ENCODE measurements at regions not wholly inside any gene's neighbourhood (a gene's known extent, or its start where the extent isn't known, plus 50 kb on each side); places are given as distances from the start of the nearest gene placed in this dataset.
"Not testable (repeated sequence)": the region's sequence is repeated elsewhere in the genome, so short reads cannot be mapped to it uniquely, and the experiment has no call there.

DNA sequence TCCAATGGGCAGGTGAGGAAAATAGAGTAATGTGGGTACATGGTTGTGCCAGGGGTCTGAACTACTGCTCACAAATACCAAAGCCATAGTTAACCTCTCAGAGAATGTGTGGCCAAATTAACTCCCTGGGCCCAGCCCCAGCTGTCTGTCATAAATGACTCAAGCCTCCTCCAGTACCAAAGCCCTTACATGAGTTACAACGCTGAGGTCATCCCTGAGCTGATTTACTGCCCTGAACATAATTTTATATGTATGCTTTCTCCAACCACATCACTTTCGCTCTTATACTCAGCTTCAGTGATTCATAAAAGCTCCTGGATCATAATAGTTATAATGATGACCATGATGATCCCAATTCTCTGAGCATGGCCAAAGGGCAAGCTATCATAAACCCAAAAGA lies 283.9 kb downstream of the NKX6-1 start:
- ChIA-PET RAD21 (ENCODE audit: unreplicated experiment) (no interaction called here), SMC1A (ENCODE audit: uncharacterized antibody, unreplicated experiment) (no interaction called here), CTCF (no interaction called here), POLR2A (no interaction called here)
- H3K27me3 ChIP-seq (replicated peaks in 1 of 2; ENCODE audit: control insufficient read depth in 2 of 2, insufficient read depth in 2 of 2, low read length in 1 of 2) = no peaks in the 10 kb centered on the region
- H3K4me2 ChIP-seq (ENCODE audit: control insufficient read depth, insufficient read depth) = no peak overlapping the region
- no peaks in the 10 kb centered on the region for H4K20me1 ChIP-seq (ENCODE audit: control insufficient read depth, insufficient read depth)
- in situ Hi-C loops (cut with MboI) = no loop called here
- H2AFZ ChIP-seq (ENCODE audit: control insufficient read depth, low read depth, low read length) = no peak overlapping the region
- WGBS (ENCODE audit: insufficient coverage, insufficient replicate concordance, low lambda C conversion rate, missing lambda C conversion rate) = 15% methylated on average over 2 of the region's 2 CpGs
- TF ChIP-seq, protein P1, sequence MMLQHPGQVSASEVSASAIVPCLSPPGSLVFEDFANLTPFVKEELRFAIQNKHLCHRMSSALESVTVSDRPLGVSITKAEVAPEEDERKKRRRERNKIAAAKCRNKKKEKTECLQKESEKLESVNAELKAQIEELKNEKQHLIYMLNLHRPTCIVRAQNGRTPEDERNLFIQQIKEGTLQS (IDR thresholded peaks at IDR 0.05; ENCODE audit: borderline replicate concordance, extremely low read depth, low read depth, low read length) = no peak
- no peak for TF ChIP-seq ZZZ3 (IDR thresholded peaks at IDR 0.05; ENCODE audit: control insufficient read depth, insufficient read length, low read depth)
- no peak for TF ChIP-seq BACH1 (IDR thresholded peaks at IDR 0.05; ENCODE audit: borderline replicate concordance)
- no peak for TF ChIP-seq RELA (IDR thresholded peaks at IDR 0.05; ENCODE audit: borderline replicate concordance, partially characterized antibody)
- no peak for TF ChIP-seq SRF (IDR thresholded peaks at IDR 0.05; ENCODE audit: low read depth in 2 of 2, low read length in 2 of 2)
- TF ChIP-seq NR2C2 (IDR thresholded peaks at IDR 0.05; ENCODE audit: borderline replicate concordance, control insufficient read depth, insufficient read length, low read depth) = no peak
- TF ChIP-seq TARDBP (IDR thresholded peaks at IDR 0.05; ENCODE audit: borderline replicate concordance) = no peak
- TF ChIP-seq ESRRA (IDR thresholded peaks at IDR 0.05; ENCODE audit: low read length) = no peak
- no peak for TF ChIP-seq TCF12 (IDR thresholded peaks at IDR 0.05; ENCODE audit: low read depth, low read length)
- TF ChIP-seq EZH2 (IDR thresholded peaks at IDR 0.05; ENCODE audit: borderline replicate concordance, control insufficient read depth, low read depth, low read length) = no peak
- TF ChIP-seq, protein P2, sequence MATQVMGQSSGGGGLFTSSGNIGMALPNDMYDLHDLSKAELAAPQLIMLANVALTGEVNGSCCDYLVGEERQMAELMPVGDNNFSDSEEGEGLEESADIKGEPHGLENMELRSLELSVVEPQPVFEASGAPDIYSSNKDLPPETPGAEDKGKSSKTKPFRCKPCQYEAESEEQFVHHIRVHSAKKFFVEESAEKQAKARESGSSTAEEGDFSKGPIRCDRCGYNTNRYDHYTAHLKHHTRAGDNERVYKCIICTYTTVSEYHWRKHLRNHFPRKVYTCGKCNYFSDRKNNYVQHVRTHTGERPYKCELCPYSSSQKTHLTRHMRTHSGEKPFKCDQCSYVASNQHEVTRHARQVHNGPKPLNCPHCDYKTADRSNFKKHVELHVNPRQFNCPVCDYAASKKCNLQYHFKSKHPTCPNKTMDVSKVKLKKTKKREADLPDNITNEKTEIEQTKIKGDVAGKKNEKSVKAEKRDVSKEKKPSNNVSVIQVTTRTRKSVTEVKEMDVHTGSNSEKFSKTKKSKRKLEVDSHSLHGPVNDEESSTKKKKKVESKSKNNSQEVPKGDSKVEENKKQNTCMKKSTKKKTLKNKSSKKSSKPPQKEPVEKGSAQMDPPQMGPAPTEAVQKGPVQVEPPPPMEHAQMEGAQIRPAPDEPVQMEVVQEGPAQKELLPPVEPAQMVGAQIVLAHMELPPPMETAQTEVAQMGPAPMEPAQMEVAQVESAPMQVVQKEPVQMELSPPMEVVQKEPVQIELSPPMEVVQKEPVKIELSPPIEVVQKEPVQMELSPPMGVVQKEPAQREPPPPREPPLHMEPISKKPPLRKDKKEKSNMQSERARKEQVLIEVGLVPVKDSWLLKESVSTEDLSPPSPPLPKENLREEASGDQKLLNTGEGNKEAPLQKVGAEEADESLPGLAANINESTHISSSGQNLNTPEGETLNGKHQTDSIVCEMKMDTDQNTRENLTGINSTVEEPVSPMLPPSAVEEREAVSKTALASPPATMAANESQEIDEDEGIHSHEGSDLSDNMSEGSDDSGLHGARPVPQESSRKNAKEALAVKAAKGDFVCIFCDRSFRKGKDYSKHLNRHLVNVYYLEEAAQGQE (IDR thresholded peaks at IDR 0.05; ENCODE audit: low read depth, low read length) = no peak
- TF ChIP-seq ATF7 (IDR thresholded peaks at IDR 0.05; ENCODE audit: low read depth) = no peak
- TF ChIP-seq ZNF217 (IDR thresholded peaks at IDR 0.05) = no peak
- H3K4me3 ChIP-seq = no peak overlapping the region
- intact Hi-C loops (cut with micrococcal nuclease; ENCODE audit: unreplicated experiment) = no loop called here
- DNase-seq (ENCODE audit: low read depth, low spot score) (no peak), FAIRE-seq (no peak), ATAC-seq (no peak)
- H3K9me3 ChIP-seq (replicated peaks; ENCODE audit: control insufficient read depth, insufficient read depth, low read length) = no peaks in the 10 kb centered on the region
- no peak overlapping the region for H3K27ac ChIP-seq (ENCODE audit: control insufficient read depth, insufficient read depth)
- no peaks in the 10 kb centered on the region for H3K79me2 ChIP-seq (ENCODE audit: control insufficient read depth, insufficient read depth, low read length)
- H3K9ac ChIP-seq (ENCODE audit: control insufficient read depth, insufficient read depth, low read length) = no peak overlapping the region
- no peaks in the 10 kb centered on the region for H3K36me3 ChIP-seq (ENCODE audit: control insufficient read depth in 2 of 2, insufficient read depth in 2 of 2, low read length in 1 of 2)
- no TSS peak for BruUV-seq (replicated peaks)
- H3K4me1 ChIP-seq (ENCODE audit: control insufficient read depth, insufficient read depth, low read length) = no peaks in the 10 kb centered on the region

DNA sequence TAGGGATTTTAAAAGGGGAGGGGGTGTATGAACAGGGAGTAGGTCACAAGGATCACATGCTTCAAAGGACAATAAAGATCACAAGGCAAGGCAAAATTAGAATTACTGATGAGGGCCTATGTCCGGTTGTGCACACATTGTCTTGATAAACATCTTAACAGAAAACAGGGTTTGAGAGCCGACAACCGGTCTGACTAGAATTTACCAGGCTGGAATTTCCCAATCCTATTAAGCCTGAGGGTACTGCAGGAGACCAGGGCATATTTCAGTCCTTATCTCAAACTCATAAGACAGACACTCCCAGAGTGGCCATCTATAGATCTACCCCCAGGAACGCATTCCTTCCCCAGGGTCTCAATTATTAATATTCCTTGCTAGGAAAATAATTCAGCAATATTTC lies 292.9 kb downstream of the NKX6-1 start:
- RAD21 ChIA-PET (ENCODE audit: unreplicated experiment); H2AFZ ChIP-seq (ENCODE audit: control insufficient read depth, low read depth, low read length); H3K9me3 ChIP-seq (replicated peaks; ENCODE audit: control insufficient read depth, insufficient read depth, low read length); in situ Hi-C loops (cut with MboI); H3K79me2 ChIP-seq (ENCODE audit: control insufficient read depth, insufficient read depth, low read length); POLR2A ChIA-PET; H3K27ac ChIP-seq (ENCODE audit: control insufficient read depth, insufficient read depth); H3K9ac ChIP-seq (ENCODE audit: control insufficient read depth, insufficient read depth, low read length); H3K36me3 ChIP-seq (ENCODE audit: control insufficient read depth in 2 of 2, insufficient read depth in 2 of 2, low read length in 1 of 2); BruUV-seq (replicated peaks); H3K4me2 ChIP-seq (ENCODE audit: control insufficient read depth, insufficient read depth); DNase-seq (ENCODE audit: low read depth, low spot score); H3K27me3 ChIP-seq (replicated peaks in 1 of 2; ENCODE audit: control insufficient read depth in 2 of 2, insufficient read depth in 2 of 2, low read length in 1 of 2); FAIRE-seq; CTCF ChIA-PET; H4K20me1 ChIP-seq (ENCODE audit: control insufficient read depth, insufficient read depth); intact Hi-C loops (cut with micrococcal nuclease; ENCODE audit: unreplicated experiment); H3K4me3 ChIP-seq; H3K4me1 ChIP-seq (ENCODE audit: control insufficient read depth, insufficient read depth, low read length); ATAC-seq: not testable (repeated sequence)
- 2% methylated on average over 4 of the region's 4 CpGs for WGBS (ENCODE audit: insufficient coverage, insufficient replicate concordance, low lambda C conversion rate, missing lambda C conversion rate)
- SMC1A ChIA-PET (ENCODE audit: uncharacterized antibody, unreplicated experiment) = interaction anchor here (1.5 kb wide), 1 partner anchor 27 kb away, joined by 6 read pairs; no protein-coding TSS in a partner anchor
